ENCODE measurements at regions not wholly inside any gene's neighbourhood (a gene's known extent, or its start where the extent isn't known, plus 50 kb on each side); places are given as distances from the start of the nearest gene placed in this dataset.
A peak's percentile ranks its signal among the peaks of the same experiment; 100 is the strongest.

DNA sequence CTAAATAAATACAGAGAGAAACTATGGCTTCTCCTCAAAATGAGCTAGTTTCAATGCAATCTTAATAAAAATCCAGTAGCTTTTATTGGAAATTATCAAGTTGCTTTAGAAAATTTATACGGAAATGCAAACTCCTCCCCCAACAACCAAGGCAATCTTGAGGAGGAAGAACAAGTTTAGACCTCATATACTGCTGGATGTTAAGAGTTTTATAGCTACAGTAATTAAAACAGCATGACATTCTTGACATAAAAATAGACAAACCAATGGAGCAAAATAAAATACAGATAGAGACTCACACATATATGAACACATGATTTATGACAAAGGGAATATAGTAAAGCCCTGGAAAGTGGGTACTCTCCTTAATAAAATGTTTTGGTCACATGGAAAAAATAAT, 368.7 kb downstream of the C12orf75 start:
- TF ChIP-seq, protein P1, sequence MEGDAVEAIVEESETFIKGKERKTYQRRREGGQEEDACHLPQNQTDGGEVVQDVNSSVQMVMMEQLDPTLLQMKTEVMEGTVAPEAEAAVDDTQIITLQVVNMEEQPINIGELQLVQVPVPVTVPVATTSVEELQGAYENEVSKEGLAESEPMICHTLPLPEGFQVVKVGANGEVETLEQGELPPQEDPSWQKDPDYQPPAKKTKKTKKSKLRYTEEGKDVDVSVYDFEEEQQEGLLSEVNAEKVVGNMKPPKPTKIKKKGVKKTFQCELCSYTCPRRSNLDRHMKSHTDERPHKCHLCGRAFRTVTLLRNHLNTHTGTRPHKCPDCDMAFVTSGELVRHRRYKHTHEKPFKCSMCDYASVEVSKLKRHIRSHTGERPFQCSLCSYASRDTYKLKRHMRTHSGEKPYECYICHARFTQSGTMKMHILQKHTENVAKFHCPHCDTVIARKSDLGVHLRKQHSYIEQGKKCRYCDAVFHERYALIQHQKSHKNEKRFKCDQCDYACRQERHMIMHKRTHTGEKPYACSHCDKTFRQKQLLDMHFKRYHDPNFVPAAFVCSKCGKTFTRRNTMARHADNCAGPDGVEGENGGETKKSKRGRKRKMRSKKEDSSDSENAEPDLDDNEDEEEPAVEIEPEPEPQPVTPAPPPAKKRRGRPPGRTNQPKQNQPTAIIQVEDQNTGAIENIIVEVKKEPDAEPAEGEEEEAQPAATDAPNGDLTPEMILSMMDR (IDR thresholded peaks at IDR 0.05): no peak
- Histone ChIP-seq H3K27ac (no peak overlapping the region), H3K9me3 (no peaks in the 10 kb centered on the region), H3K27me3 (no peaks in the 10 kb centered on the region), H3K4me1 (no peaks in the 10 kb centered on the region), H3K4me3 (no peak overlapping the region), H3K36me3 (no peaks in the 10 kb centered on the region)
- ATAC-seq (no peak), DNase-seq (no peak)
- intact Hi-C loops (cut with DNase I): no loop called here

DNA sequence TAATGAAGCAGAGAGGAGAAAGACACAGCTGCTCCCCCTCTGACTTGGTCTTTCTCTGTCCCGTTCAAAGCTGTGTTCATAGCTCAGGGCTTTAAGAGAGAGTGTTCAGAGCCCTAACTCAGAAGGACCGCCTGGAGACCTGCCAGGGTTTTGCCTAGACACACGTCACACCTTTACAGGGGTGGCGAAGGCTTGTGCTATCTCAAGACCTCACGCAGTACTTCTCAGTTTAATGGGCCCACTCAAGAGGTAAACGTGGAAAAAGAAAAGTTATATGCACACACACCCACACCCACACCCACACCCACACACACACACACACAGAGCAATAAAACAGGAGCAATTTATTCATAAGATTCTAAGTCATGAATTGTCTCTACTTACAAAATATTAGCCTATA, 374.3 kb downstream of the C12orf75 start:
- peaks cover 6% of the 10 kb centered on the region for H3K4me1 ChIP-seq
- H3K9me3 ChIP-seq: no peaks in the 10 kb centered on the region
- DNase-seq (no peak), ATAC-seq (peak; percentile 51)
- no peak overlapping the region for H3K27ac ChIP-seq
- intact Hi-C loops (cut with DNase I): no loop called here
- H3K4me3 ChIP-seq: no peak overlapping the region
- H3K27me3 ChIP-seq: no peaks in the 10 kb centered on the region
- TF ChIP-seq, protein P1 (IDR thresholded peaks at IDR 0.05): no peak
- no peaks in the 10 kb centered on the region for H3K36me3 ChIP-seq

DNA sequence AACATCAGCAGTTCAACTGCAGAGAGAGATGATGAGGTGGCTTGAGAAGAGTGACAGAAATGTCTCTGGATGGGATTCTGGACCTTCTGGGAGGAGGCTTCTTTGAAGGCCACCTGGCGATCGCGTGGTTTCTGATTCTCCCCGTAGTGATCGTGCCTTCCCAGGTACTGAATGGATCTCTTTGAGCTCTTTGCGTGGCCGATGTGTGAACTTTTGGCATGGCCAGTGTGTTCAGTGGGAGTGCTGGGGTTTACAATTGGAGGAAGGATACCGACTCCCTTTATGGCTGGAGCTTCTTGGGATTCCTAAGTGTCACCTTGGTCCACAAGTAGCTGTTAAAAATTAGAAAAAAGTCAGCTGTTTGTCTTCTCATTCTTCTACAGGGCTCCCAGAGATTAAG, 374.7 kb downstream of the C12orf75 start:
- no peaks in the 10 kb centered on the region for H3K36me3 ChIP-seq
- H3K27ac ChIP-seq: peak overlapping the region; percentile 21
- H3K27me3 ChIP-seq: no peaks in the 10 kb centered on the region
- no peak for DNase-seq
- ATAC-seq: no peak
- H3K9me3 ChIP-seq: no peaks in the 10 kb centered on the region
- peaks cover 6% of the 10 kb centered on the region for H3K4me1 ChIP-seq
- TF ChIP-seq, protein P1 (IDR thresholded peaks at IDR 0.05): no peak
- no peak overlapping the region for H3K4me3 ChIP-seq
- intact Hi-C loops (cut with DNase I): no loop called here

DNA sequence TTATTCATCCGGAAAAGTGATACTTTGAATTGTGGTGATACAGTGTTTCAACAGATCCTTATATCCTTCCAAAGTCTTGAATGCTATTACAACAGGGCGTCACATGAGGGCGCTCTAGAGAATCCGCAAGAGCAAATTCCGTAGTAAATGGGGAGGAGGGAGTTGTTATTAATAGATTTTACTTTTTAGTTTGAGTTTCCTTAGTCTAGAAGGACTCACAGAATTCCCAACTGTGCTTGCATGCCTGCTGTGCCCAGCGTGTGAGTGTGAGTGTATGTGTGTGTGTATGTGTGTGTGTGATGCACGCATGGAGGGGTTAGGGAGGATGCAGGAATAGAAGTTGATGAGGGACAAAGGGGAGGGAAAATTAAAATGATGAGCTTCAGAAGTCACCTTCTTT, 375.3 kb downstream of the C12orf75 start:
- Histone ChIP-seq H3K4me3 (no peak overlapping the region), H3K36me3 (no peaks in the 10 kb centered on the region), H3K4me1 (peaks cover 6% of the 10 kb centered on the region), H3K27ac (no peak overlapping the region), H3K9me3 (no peaks in the 10 kb centered on the region), H3K27me3 (no peaks in the 10 kb centered on the region)
- DNase-seq (no peak), ATAC-seq (peak; percentile 70)
- TF ChIP-seq, protein P1 (IDR thresholded peaks at IDR 0.05): peak; percentile 76
- intact Hi-C loops (cut with DNase I): no loop called here

DNA sequence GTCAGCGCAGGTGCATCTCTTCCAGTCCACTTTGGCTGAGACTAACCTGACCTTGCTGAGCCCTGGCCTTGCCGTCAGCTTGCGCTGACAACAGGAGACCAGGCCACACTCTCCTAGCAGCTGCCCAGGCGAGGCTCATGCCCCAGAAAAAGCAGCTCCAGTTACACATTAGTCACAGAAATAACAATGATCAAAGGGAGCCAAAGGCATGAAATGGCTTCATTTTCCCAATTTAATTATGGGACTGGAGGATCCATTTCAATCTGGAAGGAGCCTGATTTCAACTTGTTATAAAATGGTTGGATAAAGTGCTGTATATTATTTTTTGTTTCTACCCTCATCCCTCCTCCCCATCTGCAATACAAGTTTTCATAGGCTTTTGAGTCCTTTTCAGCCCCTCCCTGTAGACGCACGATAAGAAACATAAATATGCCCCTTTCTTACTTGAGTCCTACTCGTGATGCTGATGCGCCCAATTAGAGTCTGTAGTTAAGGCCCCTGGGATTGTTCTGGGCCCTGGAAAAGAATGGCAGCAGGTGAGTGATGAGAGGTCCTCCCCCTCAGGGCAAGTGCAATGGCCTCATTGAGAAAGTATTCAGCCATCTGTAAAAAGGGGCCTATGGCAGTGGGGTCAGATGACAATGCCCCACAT, 376.0 kb downstream of the C12orf75 start:
- no peak for DNase-seq
- Histone ChIP-seq H3K27ac (no peak overlapping the region), H3K4me3 (no peak overlapping the region), H3K36me3 (no peaks in the 10 kb centered on the region), H3K9me3 (no peaks in the 10 kb centered on the region), H3K27me3 (no peaks in the 10 kb centered on the region), H3K4me1 (peaks cover 6% of the 10 kb centered on the region)
- intact Hi-C loops (cut with DNase I): no loop called here
- peak; percentile 46 for ATAC-seq
- TF ChIP-seq, protein P1 (IDR thresholded peaks at IDR 0.05): no peak

DNA sequence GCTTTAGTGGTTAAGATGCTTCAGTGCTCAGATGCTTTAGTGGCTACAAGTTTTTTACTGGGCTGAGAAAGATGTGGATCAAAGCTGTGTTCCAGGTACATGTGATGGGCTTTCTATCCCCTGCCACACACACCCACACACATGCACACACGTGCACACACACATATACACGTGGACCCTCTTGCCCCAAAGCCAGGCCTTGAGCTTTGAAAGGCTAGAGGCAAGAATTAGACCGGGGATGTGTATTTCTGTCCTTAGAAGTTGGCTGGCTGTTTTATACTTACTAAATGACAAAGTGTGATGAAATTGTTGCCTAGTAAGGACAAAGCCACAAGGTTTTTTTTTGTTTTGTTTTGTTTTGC, 376.5 kb downstream of the C12orf75 start:
- Histone ChIP-seq H3K9me3 (no peaks in the 10 kb centered on the region), H3K4me3 (no peak overlapping the region), H3K27me3 (no peaks in the 10 kb centered on the region), H3K36me3 (no peaks in the 10 kb centered on the region), H3K27ac (no peak overlapping the region), H3K4me1 (peaks cover 6% of the 10 kb centered on the region)
- intact Hi-C loops (cut with DNase I): no loop called here
- ATAC-seq (no peak), DNase-seq (no peak)
- TF ChIP-seq, protein P1 (IDR thresholded peaks at IDR 0.05): no peak
